WI38 (cell line): ENCODE measurements at regions not wholly inside any gene's neighbourhood (a gene's known extent, or its start where the extent isn't known, plus 50 kb on each side); places are given as distances from the start of the nearest gene placed in this dataset.

Source experiments
- H3K4me3 ChIP-seq: 2 replicates; pipeline ENCODE4 v1.5.1; 2011; ENCODE audit warnings: low read depth, mild to moderate bottlenecking, control low read depth, low read length
- TF ChIP-seq, protein P1 (sequence below): IDR thresholded peaks from 2 replicates; pipeline ENCODE4 v1.5.1; 2012; ENCODE audit warnings: low read depth, mild to moderate bottlenecking, control low read depth, low read length

DNA sequence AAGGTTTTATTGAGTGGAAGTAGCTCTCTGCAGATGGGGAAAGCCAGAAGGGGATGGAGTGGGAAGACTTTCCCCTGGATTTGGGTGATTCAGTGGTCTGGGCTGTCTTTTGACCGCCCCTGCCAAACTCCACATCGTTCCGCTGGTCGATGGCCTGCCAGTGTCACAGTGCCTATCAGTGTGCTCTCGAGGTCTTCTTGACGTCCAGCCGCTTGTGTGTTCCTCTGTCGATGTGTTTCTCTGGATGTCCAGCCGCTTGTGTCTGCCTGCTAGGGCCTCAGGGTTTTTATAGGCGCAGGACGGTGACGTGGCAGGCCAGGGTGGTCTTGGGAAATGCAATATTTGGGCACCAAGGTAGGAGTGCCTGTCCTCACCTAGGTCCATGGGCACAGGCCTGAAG, 1371.4 kb upstream of the PIK3C3 start:
- TF ChIP-seq, protein P1, sequence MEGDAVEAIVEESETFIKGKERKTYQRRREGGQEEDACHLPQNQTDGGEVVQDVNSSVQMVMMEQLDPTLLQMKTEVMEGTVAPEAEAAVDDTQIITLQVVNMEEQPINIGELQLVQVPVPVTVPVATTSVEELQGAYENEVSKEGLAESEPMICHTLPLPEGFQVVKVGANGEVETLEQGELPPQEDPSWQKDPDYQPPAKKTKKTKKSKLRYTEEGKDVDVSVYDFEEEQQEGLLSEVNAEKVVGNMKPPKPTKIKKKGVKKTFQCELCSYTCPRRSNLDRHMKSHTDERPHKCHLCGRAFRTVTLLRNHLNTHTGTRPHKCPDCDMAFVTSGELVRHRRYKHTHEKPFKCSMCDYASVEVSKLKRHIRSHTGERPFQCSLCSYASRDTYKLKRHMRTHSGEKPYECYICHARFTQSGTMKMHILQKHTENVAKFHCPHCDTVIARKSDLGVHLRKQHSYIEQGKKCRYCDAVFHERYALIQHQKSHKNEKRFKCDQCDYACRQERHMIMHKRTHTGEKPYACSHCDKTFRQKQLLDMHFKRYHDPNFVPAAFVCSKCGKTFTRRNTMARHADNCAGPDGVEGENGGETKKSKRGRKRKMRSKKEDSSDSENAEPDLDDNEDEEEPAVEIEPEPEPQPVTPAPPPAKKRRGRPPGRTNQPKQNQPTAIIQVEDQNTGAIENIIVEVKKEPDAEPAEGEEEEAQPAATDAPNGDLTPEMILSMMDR: no peak
- H3K4me3 ChIP-seq: no peak overlapping the region

DNA sequence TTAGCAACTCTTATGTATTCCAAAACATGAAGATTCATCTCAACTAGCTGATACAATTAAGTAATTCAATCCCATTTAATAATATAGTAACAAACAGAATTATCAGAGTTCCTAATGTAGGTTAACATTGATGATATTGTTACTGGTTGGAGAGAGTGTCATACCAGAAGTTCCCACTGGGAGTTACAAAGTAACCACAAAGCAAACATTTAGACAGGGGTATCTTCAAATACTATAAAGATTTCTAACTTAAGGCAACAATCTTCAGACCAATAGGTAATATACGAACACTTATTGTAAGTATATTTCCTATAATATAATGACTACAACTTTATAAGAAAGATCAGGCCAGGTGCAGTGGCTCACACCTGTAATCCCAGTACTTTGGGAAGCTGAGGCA, 1372.9 kb upstream of the PIK3C3 start:
- TF ChIP-seq, protein P1: no peak
- H3K4me3 ChIP-seq: no peak overlapping the region

DNA sequence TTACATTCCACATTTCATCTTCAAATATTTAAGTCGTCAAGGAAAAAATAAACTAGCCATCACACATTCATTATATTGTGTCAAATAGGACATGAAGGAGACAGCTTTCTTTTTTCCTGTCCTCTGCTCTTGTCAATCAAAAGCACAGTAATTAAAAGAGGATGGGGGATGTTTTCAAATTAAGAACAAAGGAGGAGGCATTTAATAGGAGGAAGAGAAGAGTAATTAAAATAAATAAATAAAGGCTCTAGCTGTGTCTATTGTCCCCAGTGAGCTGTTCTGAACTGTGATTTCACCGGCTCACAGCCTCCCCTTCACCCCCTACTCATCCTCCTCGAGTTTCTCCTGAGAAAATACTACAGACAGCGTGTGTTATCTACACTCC, 1377.1 kb upstream of the PIK3C3 start:
- TF ChIP-seq, protein P1: no peak

DNA sequence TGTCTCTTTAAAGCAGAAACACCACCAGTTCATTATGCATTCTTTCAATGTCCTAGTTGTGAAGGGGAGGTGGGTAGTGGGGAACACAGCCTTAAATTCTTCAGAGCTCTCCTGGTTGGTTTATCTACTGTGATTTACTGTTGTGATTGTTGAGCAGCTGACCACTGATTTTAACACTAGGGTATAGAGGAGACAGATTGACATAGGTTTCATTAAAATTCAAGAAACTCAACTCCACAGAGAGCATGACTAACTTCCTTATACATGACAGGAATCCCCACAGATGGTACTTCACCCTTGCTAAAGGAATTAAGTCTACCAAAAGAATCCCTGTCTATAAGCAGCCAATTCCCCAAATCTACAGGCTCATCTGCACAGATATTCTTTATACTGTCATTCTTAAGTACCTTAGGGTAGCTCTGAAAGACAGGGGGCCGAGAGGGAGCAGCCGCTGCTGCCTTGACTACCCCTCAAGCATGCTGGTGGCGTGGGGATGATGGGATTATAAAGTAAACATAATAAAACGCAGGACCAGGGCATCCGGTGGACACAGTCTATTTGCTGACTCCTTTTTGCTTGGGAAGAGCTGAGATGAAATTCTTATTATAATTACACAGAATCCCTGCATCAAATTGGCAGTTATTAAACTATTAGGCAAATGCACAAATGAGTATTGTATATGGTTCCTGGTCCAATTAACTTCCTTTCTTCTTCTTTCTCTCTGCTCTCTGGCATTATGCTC, 1377.6 kb upstream of the PIK3C3 start:
- no peak overlapping the region for H3K4me3 ChIP-seq
- TF ChIP-seq, protein P1: no peak

More for the DNA sequence above, 1377.1 kb upstream of the PIK3C3 start:
- H3K4me3 ChIP-seq: no peak overlapping the region

DNA sequence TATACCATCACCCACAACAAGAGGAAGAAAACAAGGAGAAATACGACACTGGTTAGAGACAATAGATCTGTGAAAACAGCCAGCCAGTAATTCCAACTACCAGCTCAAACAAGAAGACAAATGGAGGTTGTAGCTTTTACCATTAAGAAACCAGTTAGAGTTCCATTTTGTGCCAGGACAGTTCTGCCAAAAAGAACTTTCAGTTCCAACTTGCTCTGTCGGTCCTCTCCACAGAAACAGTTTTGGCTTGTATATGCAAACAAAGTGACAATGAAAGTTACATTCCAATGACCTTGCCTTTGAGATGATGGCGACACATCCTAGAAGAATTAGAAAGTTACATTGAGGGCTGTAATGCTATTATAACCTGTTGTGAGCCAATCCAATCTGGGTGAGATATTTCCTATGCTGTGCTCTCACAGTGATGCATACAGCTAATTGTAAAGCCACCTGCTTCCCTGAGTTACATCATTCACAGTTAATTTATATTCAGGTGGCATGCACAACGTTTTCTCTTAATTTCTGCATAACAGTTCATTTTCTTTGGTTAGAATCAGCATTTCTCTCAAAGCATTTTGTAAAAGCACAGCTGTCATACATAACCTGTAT, 1378.4 kb upstream of the PIK3C3 start:
- H3K4me3 ChIP-seq: no peak overlapping the region
- TF ChIP-seq, protein P1: no peak

DNA sequence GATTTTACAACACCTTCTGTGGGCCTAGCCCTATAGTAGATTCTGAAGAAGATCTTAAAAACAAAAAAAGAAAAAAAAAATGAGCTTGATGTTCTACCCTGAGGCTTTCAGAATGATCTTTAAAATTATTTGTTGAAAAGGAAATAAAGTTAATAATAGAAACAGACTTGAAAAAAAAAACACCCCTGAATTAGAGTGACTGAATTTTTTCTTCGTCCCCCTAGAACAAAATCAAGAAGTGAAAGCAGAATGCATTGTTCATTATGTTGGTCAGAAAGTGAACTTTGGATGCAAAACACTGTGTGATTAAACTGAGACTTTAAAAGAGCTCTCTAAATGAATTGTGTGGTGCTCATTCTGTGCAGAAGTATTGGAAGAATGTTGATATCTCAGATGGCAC, 1384.4 kb upstream of the PIK3C3 start:
- TF ChIP-seq, protein P1: no peak

DNA sequence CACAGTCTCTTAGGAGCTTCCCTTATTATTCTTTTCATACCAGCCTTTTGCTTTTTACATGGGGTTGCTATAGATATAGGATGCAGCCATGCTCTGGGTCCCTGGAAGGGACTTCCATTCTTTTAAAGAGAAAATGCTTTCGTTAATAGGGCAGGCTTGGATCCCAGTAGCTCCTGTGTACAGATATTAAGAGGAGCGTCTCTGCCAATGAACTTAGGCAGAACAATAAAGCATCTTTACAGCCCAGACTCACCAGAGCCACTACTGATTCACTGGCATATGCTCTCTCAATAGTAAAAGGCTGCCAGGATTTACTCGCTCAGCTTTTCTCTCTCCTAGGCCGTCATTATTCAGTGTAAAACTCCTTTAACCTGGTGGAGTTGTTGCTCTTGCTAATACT, 1385.4 kb upstream of the PIK3C3 start:
- no peak overlapping the region for H3K4me3 ChIP-seq

More for the DNA sequence above, 1384.4 kb upstream of the PIK3C3 start:
- H3K4me3 ChIP-seq: no peak overlapping the region

More for the DNA sequence above, 1385.4 kb upstream of the PIK3C3 start:
- TF ChIP-seq, protein P1: no peak
